K562 (cell line): ENCODE measurements at regions not wholly inside any gene's neighbourhood (a gene's known extent, or its start where the extent isn't known, plus 50 kb on each side); places are given as distances from the start of the nearest gene placed in this dataset.

ENCODE experiments used
- CTBP1 ChIP-seq: fragments of 450-650 bp; IDR thresholded peaks from 2 replicates; pipeline ENCODE4 v1.6.1; 2016; ENCODE audit warnings: borderline replicate concordance
- CTCF ChIP-seq, 3 experiments: IDR thresholded peaks in 2 of 3; conservative IDR thresholded peaks in 1 of 3; 2 replicates each; pipeline ENCODE4 v1.5.1; 2011 to 2012; ENCODE audit warnings: low read length in 3 of 3, mild to moderate bottlenecking in 3 of 3, control low read depth in 2 of 3, improper control_type of control experiment in 1 of 3, inconsistent platforms in 1 of 3, low read depth in 1 of 3, mixed read lengths in 1 of 3, moderate library complexity in 1 of 3; ENCODE audit not compliant: insufficient read depth in 2 of 3
- ZC3H4 ChIP-seq: sonication (generic); formaldehyde crosslinking; IDR thresholded peaks from 2 replicates; pipeline ENCODE4 v1.9.0; 2021; ENCODE audit warnings: missing genetic modification reagents, borderline replicate concordance
- TF ChIP-seq, protein P1 (sequence below): sonication (generic); formaldehyde crosslinking; IDR thresholded peaks from 2 replicates; pipeline ENCODE4 v1.8.0; 2022; ENCODE audit warnings: mild to moderate bottlenecking, low read depth, missing genetic modification reagents
- TF ChIP-seq, protein P2 (sequence below): sonication (generic); formaldehyde crosslinking; IDR thresholded peaks from 2 replicates; pipeline ENCODE4 v1.9.0; 2022; ENCODE audit warnings: mild to moderate bottlenecking, missing genetic modification reagents

DNA sequence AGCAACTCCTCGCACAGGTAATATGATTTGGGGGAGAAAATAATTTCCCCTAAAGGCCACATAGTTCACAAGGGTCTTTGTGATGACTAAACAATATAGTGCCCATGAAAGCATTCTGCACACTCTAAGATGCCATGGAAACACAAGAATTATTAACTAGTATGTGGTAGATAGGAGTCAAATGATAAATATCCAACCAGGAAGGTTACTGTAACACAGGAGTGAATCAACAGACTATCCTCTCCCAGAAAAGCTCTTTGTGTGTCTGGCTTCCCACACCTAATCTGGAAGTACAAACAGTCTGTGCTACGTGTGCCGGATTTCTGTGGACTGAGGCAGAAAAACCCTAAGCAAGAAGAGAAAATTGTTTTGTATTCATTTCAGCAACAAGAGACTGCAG, 70.0 kb downstream of the OTP start:
- TF ChIP-seq CTCF (IDR thresholded peaks at IDR 0.05 in 2 of 3, conservative IDR thresholded peaks at IDR 0.05 in 1 of 3; ENCODE audit: insufficient read depth in 2 of 3, low read depth in 1 of 3, low read length in 3 of 3) (no peak), ZC3H4 (CRISPR knock-in tag) (no peak), CTBP1 (no peak)
- TF ChIP-seq, protein P1, sequence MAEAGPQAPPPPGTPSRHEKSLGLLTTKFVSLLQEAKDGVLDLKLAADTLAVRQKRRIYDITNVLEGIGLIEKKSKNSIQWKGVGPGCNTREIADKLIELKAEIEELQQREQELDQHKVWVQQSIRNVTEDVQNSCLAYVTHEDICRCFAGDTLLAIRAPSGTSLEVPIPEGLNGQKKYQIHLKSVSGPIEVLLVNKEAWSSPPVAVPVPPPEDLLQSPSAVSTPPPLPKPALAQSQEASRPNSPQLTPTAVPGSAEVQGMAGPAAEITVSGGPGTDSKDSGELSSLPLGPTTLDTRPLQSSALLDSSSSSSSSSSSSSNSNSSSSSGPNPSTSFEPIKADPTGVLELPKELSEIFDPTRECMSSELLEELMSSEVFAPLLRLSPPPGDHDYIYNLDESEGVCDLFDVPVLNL (CRISPR knock-in tag) = no peak
- TF ChIP-seq, protein P2, sequence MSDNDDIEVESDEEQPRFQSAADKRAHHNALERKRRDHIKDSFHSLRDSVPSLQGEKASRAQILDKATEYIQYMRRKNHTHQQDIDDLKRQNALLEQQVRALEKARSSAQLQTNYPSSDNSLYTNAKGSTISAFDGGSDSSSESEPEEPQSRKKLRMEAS (CRISPR knock-in tag) = no peak
